GM18505 (cell line): ENCODE measurements at regions not wholly inside any gene's neighbourhood (a gene's known extent, or its start where the extent isn't known, plus 50 kb on each side); places are given as distances from the start of the nearest gene placed in this dataset.
"Not testable (repeated sequence)": the region's sequence is repeated elsewhere in the genome, so short reads cannot be mapped to it uniquely, and the experiment has no call there.

Experiments used
- ATAC-seq: cut with Tn5 transposase; IDR thresholded peaks from one replicate; pipeline ENCODE4 v1.9.1; 2021; ENCODE audit not compliant: unreplicated experiment
- POLR2A ChIP-seq: IDR thresholded peaks from 4 replicates; pipeline ENCODE4 v1.6.1; 2011; ENCODE audit warnings: borderline replicate concordance; ENCODE audit not compliant: insufficient read depth, insufficient read length; ENCODE audit errors: extremely low read depth

- TF ChIP-seq POLR2A, result no peak
- no peak for ATAC-seq
Observed at GRCh38 chr22:49676783-49677494, 150.7 kb downstream of the BRD1 start.

- no peak for TF ChIP-seq POLR2A
- no peak for ATAC-seq
Observed at GRCh38 chr22:49676230-49676629, 151.4 kb downstream of the BRD1 start.

- ATAC-seq, result no peak
- no peak for TF ChIP-seq POLR2A
Observed at GRCh38 chr22:49674479-49675050, 153.1 kb downstream of the BRD1 start.

- ATAC-seq, result no peak
- no peak for TF ChIP-seq POLR2A
Observed at GRCh38 chr22:49673048-49673447, 154.6 kb downstream of the BRD1 start.

- no peak for TF ChIP-seq POLR2A
- ATAC-seq, result no peak
Observed at GRCh38 chr22:49672014-49672516, 155.6 kb downstream of the BRD1 start.

GRCh38 chr22:49671331-49672013 is 156.2 kb downstream of the BRD1 start:
- TF ChIP-seq POLR2A, result no peak
- ATAC-seq, result no peak

GRCh38 chr22:49670456-49671330 is 157.0 kb downstream of the BRD1 start:
- no peak for ATAC-seq
- no peak for TF ChIP-seq POLR2A

GRCh38 chr22:49669969-49670455 is 157.7 kb downstream of the BRD1 start:
- ATAC-seq, result not testable (repeated sequence)

GRCh38 chr22:49669427-49669968 is 158.2 kb downstream of the BRD1 start:
- ATAC-seq, result not testable (repeated sequence)

GRCh38 chr22:49668402-49668801 is 159.3 kb downstream of the BRD1 start:
- no peak for TF ChIP-seq POLR2A
- ATAC-seq, result no peak

- ATAC-seq, result no peak
- TF ChIP-seq POLR2A, result no peak
Observed at GRCh38 chr22:49667236-49667635, 160.4 kb downstream of the BRD1 start.

GRCh38 chr22:49666146-49666809 is 161.4 kb downstream of the BRD1 start:
- TF ChIP-seq POLR2A, result no peak
- no peak for ATAC-seq
